H9 (cell line): ENCODE measurements at regions not wholly inside any gene's neighbourhood (a gene's known extent, or its start where the extent isn't known, plus 50 kb on each side); places are given as distances from the start of the nearest gene placed in this dataset.

Experiments used
- DNase-seq: peaks from one replicate; pipeline ENCODE4 v3.0.0-alpha.2; 2017
- H2AFZ ChIP-seq: one replicate; pipeline ENCODE4 v1.6.1; 2013; ENCODE audit warnings: mild to moderate bottlenecking, low read length, control low read depth, moderate library complexity
- H2AK5ac ChIP-seq: 2 replicates; pipeline ENCODE4 v1.6.1; 2013; ENCODE audit warnings: low read length, control low read depth, mixed read lengths; ENCODE audit not compliant: insufficient read length
- H2BK120ac ChIP-seq: one replicate; pipeline ENCODE4 v1.6.1; 2013; ENCODE audit warnings: low read depth, mild to moderate bottlenecking, low read length, control low read depth, inconsistent platforms; ENCODE audit not compliant: poor library complexity, severe bottlenecking
- H2BK12ac ChIP-seq: 2 replicates; pipeline ENCODE4 v1.6.1; 2013; ENCODE audit warnings: low read length, control low read depth, mixed read lengths, low read depth; ENCODE audit not compliant: insufficient read length
- H2BK15ac ChIP-seq: 2 replicates; pipeline ENCODE4 v1.6.1; 2013; ENCODE audit warnings: low read depth, low read length, control low read depth
- H2BK20ac ChIP-seq: one replicate; pipeline ENCODE4 v1.6.1; 2013; ENCODE audit warnings: low read depth, mild to moderate bottlenecking, low read length, control low read depth, inconsistent platforms; ENCODE audit not compliant: poor library complexity, severe bottlenecking
- H2BK5ac ChIP-seq: 2 replicates; pipeline ENCODE4 v1.6.1; 2013; ENCODE audit warnings: low read length, control low read depth, mixed read lengths; ENCODE audit not compliant: insufficient read length
- H3K14ac ChIP-seq: 2 replicates; pipeline ENCODE4 v1.6.1; 2013; ENCODE audit warnings: low read length, control low read depth; ENCODE audit not compliant: insufficient read depth
- H3K18ac ChIP-seq: 2 replicates; pipeline ENCODE4 v1.6.1; 2013; ENCODE audit warnings: low read depth, mild to moderate bottlenecking, mixed read lengths, low read length, control low read depth; ENCODE audit not compliant: insufficient read length
- H3K23ac ChIP-seq: 2 replicates; pipeline ENCODE4 v1.6.1; 2013; ENCODE audit warnings: low read length, control low read depth, mixed read lengths, low read depth; ENCODE audit not compliant: insufficient read length
- H3K23me2 ChIP-seq: 2 replicates; pipeline ENCODE4 v1.6.1; 2013; ENCODE audit warnings: low read depth, mild to moderate bottlenecking, mixed read lengths, low read length, control low read depth; ENCODE audit not compliant: insufficient read length, poor library complexity, severe bottlenecking
- H3K27ac ChIP-seq: 2 replicates; pipeline ENCODE4 v1.5.1; 2013; ENCODE audit warnings: low read length, control low read depth, mixed read lengths, low read depth; ENCODE audit not compliant: insufficient read length
- H3K27me3 ChIP-seq: 2 replicates; pipeline ENCODE4 v1.6.1; 2013; ENCODE audit warnings: low read length, control low read depth, inconsistent platforms; ENCODE audit not compliant: insufficient read depth
- H3K4ac ChIP-seq: 2 replicates; pipeline ENCODE4 v1.6.1; 2013; ENCODE audit warnings: low read depth, mild to moderate bottlenecking, control low read depth, inconsistent platforms, low read length, moderate library complexity
- H3K4me1 ChIP-seq: 2 replicates; pipeline ENCODE4 v1.6.1; 2013; ENCODE audit warnings: low read length, control low read depth, inconsistent platforms; ENCODE audit not compliant: insufficient read depth
- H3K4me2 ChIP-seq: 2 replicates; pipeline ENCODE4 v1.6.1; 2013; ENCODE audit warnings: low read length, control low read depth, mixed read lengths; ENCODE audit not compliant: insufficient read length, insufficient read depth
- H3K56ac ChIP-seq: 2 replicates; pipeline ENCODE4 v1.6.1; 2013; ENCODE audit warnings: low read depth, mild to moderate bottlenecking, mixed read lengths, low read length, control low read depth; ENCODE audit not compliant: insufficient read length
- H3K79me1 ChIP-seq: 2 replicates; pipeline ENCODE4 v1.6.1; 2013; ENCODE audit warnings: low read depth, mild to moderate bottlenecking, moderate library complexity, low read length, control low read depth, inconsistent platforms; ENCODE audit not compliant: insufficient read depth, poor library complexity, severe bottlenecking
- H3K79me2 ChIP-seq: 2 replicates; pipeline ENCODE4 v1.6.1; 2013; ENCODE audit warnings: low read length, control low read depth, inconsistent platforms; ENCODE audit not compliant: insufficient read depth
- H3K9ac ChIP-seq: 2 replicates; pipeline ENCODE4 v1.6.1; 2013; ENCODE audit warnings: low read length, control low read depth, mixed read lengths; ENCODE audit not compliant: insufficient read length; ENCODE audit errors: extremely low read depth
- H3K9me3 ChIP-seq: one replicate; pipeline ENCODE4 v1.6.1; 2013; ENCODE audit warnings: low read depth, low read length, inconsistent platforms; ENCODE audit not compliant: control insufficient read depth
- H3T11ph ChIP-seq: one replicate; pipeline ENCODE4 v1.6.1; 2013; ENCODE audit warnings: mild to moderate bottlenecking, low read length, control low read depth, inconsistent platforms
- H4K20me1 ChIP-seq: one replicate; pipeline ENCODE4 v1.6.1; 2013; ENCODE audit not compliant: control insufficient read depth, insufficient read length, insufficient read depth
- H4K5ac ChIP-seq: 2 replicates; pipeline ENCODE4 v1.6.1; 2013; ENCODE audit warnings: low read depth, mild to moderate bottlenecking, mixed read lengths, low read length, control low read depth; ENCODE audit not compliant: insufficient read length
- H4K8ac ChIP-seq: replicated peaks from 2 replicates; pipeline ENCODE4 v1.6.1; 2013; ENCODE audit warnings: low read length, control low read depth, mixed read lengths, low read depth; ENCODE audit not compliant: insufficient read length
- H4K91ac ChIP-seq: 2 replicates; pipeline ENCODE4 v1.6.1; 2013; ENCODE audit warnings: low read depth, mild to moderate bottlenecking, moderate library complexity, mixed read lengths, low read length, control low read depth; ENCODE audit not compliant: insufficient read length
- H3K27ac Mint-ChIP-seq, 3 experiments: 2 replicates in 2 of 3; 3 replicates in 1 of 3; pipeline ENCODE4 v1.8.0; 2020 to 2021; ENCODE audit warnings: mixed read lengths in 3 of 3, mild to moderate bottlenecking in 1 of 3, moderate library complexity in 1 of 3
- H3K27me3 Mint-ChIP-seq: 2 replicates; pipeline ENCODE4 v1.8.0; 2021; ENCODE audit warnings: low read depth, mild to moderate bottlenecking, moderate library complexity, mixed read lengths
- H3K36me3 Mint-ChIP-seq, 3 experiments: 2 replicates in 2 of 3; 3 replicates in 1 of 3; pipeline ENCODE4 v1.8.0; 2020 to 2021; ENCODE audit warnings: low read depth in 3 of 3, mixed read lengths in 3 of 3; ENCODE audit not compliant: insufficient read depth in 1 of 3
- H3K4me1 Mint-ChIP-seq, 2 experiments: 2 replicates each; pipeline ENCODE4 v1.8.0; 2020; ENCODE audit warnings: mixed read lengths in 2 of 2
- H3K4me3 Mint-ChIP-seq, 2 experiments: 2 replicates in 1 of 2; 3 replicates in 1 of 2; pipeline ENCODE4 v1.8.0; 2020 to 2021; ENCODE audit warnings: mild to moderate bottlenecking in 2 of 2, mixed read lengths in 2 of 2, moderate library complexity in 1 of 2
- H3K9me3 Mint-ChIP-seq, 2 experiments: 2 replicates in 1 of 2; 3 replicates in 1 of 2; pipeline ENCODE4 v1.8.0; 2020; ENCODE audit warnings: mild to moderate bottlenecking in 2 of 2, mixed read lengths in 2 of 2, moderate library complexity in 1 of 2
- CTCF ChIP-seq: fragments of 200-600 bp; sonication (generic); conservative IDR thresholded peaks from 3 replicates; pipeline ENCODE4 v1.8.0; 2021; ENCODE audit warnings: antibody characterized with exemption, mild to moderate bottlenecking
- WGBS: extraction: QIAGEN DNeasy Blood & Tissue Kit; methylation state at CpG from one replicate; pipeline ENCODE4 v1.1.7; 2013; ENCODE audit warnings: missing lambda C conversion rate, low lambda C conversion rate, mixed read lengths; ENCODE audit not compliant: insufficient read length; ENCODE audit errors: extremely low coverage; 5-methylcytosine and 5-hydroxymethylcytosine counted together

- Histone ChIP-seq H4K91ac (no peak overlapping the region), H3K18ac (no peak overlapping the region), H3K79me2 (no peaks in the 10 kb centered on the region), H3K9me3 (no peaks in the 10 kb centered on the region), H3K79me1 (no peaks in the 10 kb centered on the region), H2BK12ac (no peak overlapping the region), H4K8ac (no peak overlapping the region), H3K27ac (no peak overlapping the region), H3K4me2 (no peak overlapping the region), H3K23me2 (no peaks in the 10 kb centered on the region), H4K20me1 (no peaks in the 10 kb centered on the region), H3K4me1 (no peaks in the 10 kb centered on the region), H2BK120ac (no peak overlapping the region), H4K5ac (no peak overlapping the region), H3T11ph (no peak overlapping the region), H3K14ac (no peak overlapping the region), H2AK5ac (no peak overlapping the region), H3K4ac (no peak overlapping the region), H2AFZ (no peak overlapping the region), H2BK5ac (no peak overlapping the region), H3K56ac (no peak overlapping the region), H2BK20ac (no peak overlapping the region), H3K27me3 (no peaks in the 10 kb centered on the region), H2BK15ac (no peak overlapping the region), H3K9ac (no peak overlapping the region), H3K23ac (no peak overlapping the region)
- H3K4me1 Mint-ChIP-seq: peaks cover 5% of the 10 kb centered on the region in 2 experiments; a peak in 2 of 4 replicates
- no peak overlapping the region for H3K27ac Mint-ChIP-seq
- H3K9me3 Mint-ChIP-seq: no peaks in the 10 kb centered on the region
- DNase-seq: no peak
- WGBS: no CpG with 5 or more reads among the region's 7 CpGs
- no peaks in the 10 kb centered on the region for H3K27me3 Mint-ChIP-seq
- TF ChIP-seq CTCF: no peak
- H3K36me3 Mint-ChIP-seq: no peaks in the 10 kb centered on the region
- H3K4me3 Mint-ChIP-seq: no peak overlapping the region
These were observed 78.8 kb upstream of the SEC61G start for GRCh38 chr7:54837761-54838160.
